Activated CD4-positive, alpha-beta T cell treated with anti-CD3 and anti-CD28 coated beads, Interleukin-2, amount 10 ng/mL, durations not matched to agents 7 days and 5 days (primary cell): ENCODE measurements at regions not wholly inside any gene's neighbourhood (a gene's known extent, or its start where the extent isn't known, plus 50 kb on each side); places are given as distances from the start of the nearest gene placed in this dataset.

Source experiments
- CTCF ChIA-PET: fragments of 350-600 bp; sonication (Branson Sonifier 250); formaldehyde crosslinking; loops from one replicate; lab custom pipeline; 2021; ENCODE audit warnings: antibody characterized with exemption; lab: Charles Lee
- POLR2A ChIA-PET: fragments of 350-600 bp; sonication (Branson Sonifier 250); formaldehyde crosslinking; loops from one replicate; lab custom pipeline; 2021; ENCODE audit warnings: antibody characterized with exemption; lab: Charles Lee
- DNase-seq: peaks from one replicate; pipeline ENCODE4 v3.0.0-alpha.2; 2020
- H3K27ac Mint-ChIP-seq: one replicate; pipeline ENCODE4 v1.8.0; 2021; ENCODE audit warnings: mild to moderate bottlenecking, moderate library complexity, mixed read lengths
- H3K27me3 Mint-ChIP-seq: one replicate; pipeline ENCODE4 v1.8.0; 2021; ENCODE audit warnings: mixed read lengths
- H3K36me3 Mint-ChIP-seq: one replicate; pipeline ENCODE4 v1.8.0; 2021; ENCODE audit warnings: low read depth, mixed read lengths
- H3K4me1 Mint-ChIP-seq: one replicate; pipeline ENCODE4 v1.8.0; 2021; ENCODE audit warnings: mixed read lengths
- H3K4me3 Mint-ChIP-seq: one replicate; pipeline ENCODE4 v1.8.0; 2021; ENCODE audit warnings: mild to moderate bottlenecking, moderate library complexity, mixed read lengths
- H3K9me3 Mint-ChIP-seq: one replicate; pipeline ENCODE4 v1.8.0; 2021; ENCODE audit warnings: mixed read lengths

DNA sequence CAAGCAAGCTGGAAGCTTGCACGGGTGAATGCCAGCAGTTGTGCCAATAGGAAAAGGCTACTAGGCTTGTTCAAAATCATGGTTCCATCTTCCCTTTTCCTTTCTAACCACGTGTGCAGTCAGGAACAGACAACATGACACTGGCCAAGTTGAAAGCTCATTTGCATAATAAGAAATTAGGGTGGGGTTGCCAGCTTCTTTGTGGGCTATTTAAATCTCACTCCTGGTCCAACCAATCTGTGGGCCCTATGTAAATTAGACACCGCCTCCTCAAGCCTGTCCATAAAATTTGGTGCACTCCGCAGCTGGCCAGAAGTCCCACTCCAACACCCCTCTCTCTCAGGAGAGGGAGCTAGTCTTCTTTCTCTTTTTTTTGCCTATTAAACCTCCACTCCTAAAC is 1948.4 kb upstream of the PIK3C3 start:
- H3K9me3 Mint-ChIP-seq: peaks cover 5% of the 10 kb centered on the region
- no peaks in the 10 kb centered on the region for H3K27me3 Mint-ChIP-seq
- POLR2A ChIA-PET: no interaction called here
- CTCF ChIA-PET: no interaction called here
- no peak for DNase-seq
- no peaks in the 10 kb centered on the region for H3K4me1 Mint-ChIP-seq
- H3K4me3 Mint-ChIP-seq: no peak overlapping the region
- H3K27ac Mint-ChIP-seq: no peak overlapping the region
- H3K36me3 Mint-ChIP-seq: no peaks in the 10 kb centered on the region

DNA sequence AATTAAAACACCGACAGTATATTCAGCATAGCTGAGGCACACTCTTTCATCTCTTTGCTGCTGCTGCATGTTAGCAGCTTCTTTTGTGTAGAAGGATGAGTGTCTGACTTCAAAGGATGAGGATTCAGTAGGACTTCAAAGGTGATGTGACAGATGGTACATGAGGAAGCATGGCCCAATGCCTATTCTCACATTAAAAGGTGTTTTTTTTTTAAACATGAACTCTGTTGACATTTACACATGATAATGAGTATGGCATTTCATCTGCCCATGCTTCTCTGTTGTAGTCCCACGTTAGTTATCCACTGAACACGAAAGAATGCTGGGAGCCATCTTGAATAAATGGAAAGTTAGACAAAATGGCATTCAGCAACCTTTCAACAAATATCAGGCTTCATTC is 1950.8 kb upstream of the PIK3C3 start:
- Mint-ChIP-seq H3K4me1 (no peaks in the 10 kb centered on the region), H3K27me3 (no peaks in the 10 kb centered on the region), H3K4me3 (no peak overlapping the region), H3K27ac (no peak overlapping the region), H3K36me3 (no peaks in the 10 kb centered on the region), H3K9me3 (peaks cover 5% of the 10 kb centered on the region)
- ChIA-PET CTCF (no interaction called here), POLR2A (no interaction called here)
- DNase-seq: no peak

DNA sequence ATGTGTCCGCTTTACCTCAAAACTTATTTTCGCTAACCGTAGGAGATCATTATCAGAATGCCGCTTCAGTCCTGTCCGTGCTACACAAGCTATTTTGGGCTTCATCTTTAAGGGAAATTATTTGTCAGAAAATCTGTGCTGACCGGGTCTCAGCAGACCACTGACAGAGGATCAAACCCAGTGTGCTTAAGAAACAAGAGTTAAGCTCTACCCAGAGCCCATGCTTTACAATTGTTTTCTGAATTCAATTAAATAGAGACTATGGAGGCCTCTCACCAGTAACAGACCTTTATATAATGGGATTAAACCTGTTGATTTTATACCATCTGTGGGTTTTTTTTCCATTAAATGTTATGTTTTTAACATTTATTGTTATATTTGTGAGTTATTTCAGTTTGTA is 1956.7 kb upstream of the PIK3C3 start:
- Mint-ChIP-seq H3K4me1 (no peaks in the 10 kb centered on the region), H3K27ac (no peak overlapping the region), H3K4me3 (no peak overlapping the region), H3K27me3 (no peaks in the 10 kb centered on the region), H3K9me3 (peaks cover under 1% of the 10 kb centered on the region), H3K36me3 (no peaks in the 10 kb centered on the region)
- ChIA-PET POLR2A (no interaction called here), CTCF (no interaction called here)
- no peak for DNase-seq

DNA sequence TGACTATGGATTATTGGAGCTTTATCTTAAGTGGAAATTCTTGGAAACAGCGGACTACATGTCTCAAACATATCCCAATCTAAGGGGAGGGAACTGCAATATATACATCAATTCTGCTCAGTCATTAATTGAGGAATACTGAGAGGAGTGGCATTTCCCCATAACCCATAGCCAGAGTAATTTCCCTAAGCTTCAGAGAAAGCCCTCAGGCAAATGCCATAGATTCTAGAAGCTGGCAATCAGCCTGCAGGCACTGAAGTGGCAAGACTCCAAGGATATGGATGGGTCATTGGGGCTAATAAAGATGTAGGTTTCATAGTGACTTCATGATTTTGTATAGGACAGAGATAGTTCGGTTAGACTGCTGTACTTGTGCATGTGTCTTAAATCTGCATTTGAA is 1960.5 kb upstream of the PIK3C3 start:
- CTCF ChIA-PET: no interaction called here
- POLR2A ChIA-PET: no interaction called here
- DNase-seq: no peak
- no peaks in the 10 kb centered on the region for H3K36me3 Mint-ChIP-seq
- no peaks in the 10 kb centered on the region for H3K9me3 Mint-ChIP-seq
- no peak overlapping the region for H3K27ac Mint-ChIP-seq
- H3K4me1 Mint-ChIP-seq: no peaks in the 10 kb centered on the region
- no peak overlapping the region for H3K4me3 Mint-ChIP-seq
- H3K27me3 Mint-ChIP-seq: no peaks in the 10 kb centered on the region

DNA sequence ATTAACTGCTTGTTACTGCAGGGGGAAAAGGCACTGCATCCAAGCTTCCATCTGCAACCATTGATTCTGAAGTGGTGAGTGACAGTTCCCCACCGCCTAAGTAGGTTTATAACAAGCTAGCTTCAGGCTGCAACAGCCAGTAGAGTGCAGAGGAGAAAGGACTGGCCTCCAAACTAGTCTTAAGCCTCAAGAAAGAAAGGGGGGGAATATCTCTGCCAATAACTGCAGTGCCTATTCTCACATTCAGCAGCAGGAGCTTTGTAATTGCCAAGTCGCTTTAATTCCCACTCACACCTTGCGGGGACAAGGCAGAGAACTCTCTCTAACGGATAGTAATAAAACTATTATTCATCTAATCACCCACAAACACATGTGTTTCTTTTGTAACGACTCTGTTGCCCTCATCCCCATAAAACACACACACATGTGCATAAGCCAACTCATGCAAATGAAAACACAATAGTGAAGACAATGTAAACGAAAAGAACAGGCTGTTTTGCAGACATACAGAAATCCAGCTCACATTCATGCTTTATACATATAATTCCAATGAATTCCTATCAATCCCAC is 1963.3 kb upstream of the PIK3C3 start:
- Mint-ChIP-seq H3K9me3 (no peaks in the 10 kb centered on the region), H3K4me3 (no peak overlapping the region), H3K27ac (no peak overlapping the region), H3K4me1 (no peaks in the 10 kb centered on the region), H3K36me3 (no peaks in the 10 kb centered on the region), H3K27me3 (no peaks in the 10 kb centered on the region)
- POLR2A ChIA-PET: no interaction called here
- CTCF ChIA-PET: no interaction called here
- no peak for DNase-seq

DNA sequence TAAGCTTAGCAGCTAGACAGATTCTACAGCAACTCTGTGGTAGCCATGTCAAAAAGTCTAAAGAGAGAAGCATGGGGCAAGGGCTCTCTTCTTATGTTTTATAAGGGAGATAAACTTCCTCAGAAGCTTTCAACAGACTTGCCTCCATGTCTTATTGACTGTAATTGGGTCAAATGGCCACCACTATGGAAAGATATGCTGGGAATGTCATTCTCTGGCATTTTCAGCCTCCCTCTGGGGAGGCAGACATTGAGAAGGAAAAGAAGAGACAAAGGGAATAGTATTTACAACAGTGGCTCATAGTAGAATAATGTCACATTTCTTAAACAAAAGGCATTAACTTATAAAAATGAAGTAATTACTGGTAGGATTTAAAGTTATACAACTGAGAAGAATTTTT is 1964.5 kb upstream of the PIK3C3 start:
- no peak for DNase-seq
- H3K4me3 Mint-ChIP-seq: no peak overlapping the region
- no peaks in the 10 kb centered on the region for H3K27me3 Mint-ChIP-seq
- H3K27ac Mint-ChIP-seq: no peak overlapping the region
- H3K4me1 Mint-ChIP-seq: no peaks in the 10 kb centered on the region
- no peaks in the 10 kb centered on the region for H3K36me3 Mint-ChIP-seq
- H3K9me3 Mint-ChIP-seq: no peaks in the 10 kb centered on the region
- ChIA-PET CTCF (no interaction called here), POLR2A (no interaction called here)

GRCh38 chr18:39976771-39977170 is 1978.3 kb upstream of the PIK3C3 start:
- Mint-ChIP-seq H3K9me3 (no peaks in the 10 kb centered on the region), H3K4me1 (no peaks in the 10 kb centered on the region), H3K36me3 (no peaks in the 10 kb centered on the region), H3K27ac (no peak overlapping the region), H3K27me3 (no peaks in the 10 kb centered on the region), H3K4me3 (no peak overlapping the region)
- POLR2A ChIA-PET: no interaction called here
- CTCF ChIA-PET: no interaction called here
- DNase-seq: no peak

GRCh38 chr18:39972521-39972920 is 1982.5 kb upstream of the PIK3C3 start:
- DNase-seq: no peak
- ChIA-PET POLR2A (no interaction called here), CTCF (no interaction called here)
- no peaks in the 10 kb centered on the region for H3K4me1 Mint-ChIP-seq
- no peaks in the 10 kb centered on the region for H3K27me3 Mint-ChIP-seq
- H3K27ac Mint-ChIP-seq: no peak overlapping the region
- H3K36me3 Mint-ChIP-seq: no peaks in the 10 kb centered on the region
- no peaks in the 10 kb centered on the region for H3K9me3 Mint-ChIP-seq
- no peak overlapping the region for H3K4me3 Mint-ChIP-seq

DNA sequence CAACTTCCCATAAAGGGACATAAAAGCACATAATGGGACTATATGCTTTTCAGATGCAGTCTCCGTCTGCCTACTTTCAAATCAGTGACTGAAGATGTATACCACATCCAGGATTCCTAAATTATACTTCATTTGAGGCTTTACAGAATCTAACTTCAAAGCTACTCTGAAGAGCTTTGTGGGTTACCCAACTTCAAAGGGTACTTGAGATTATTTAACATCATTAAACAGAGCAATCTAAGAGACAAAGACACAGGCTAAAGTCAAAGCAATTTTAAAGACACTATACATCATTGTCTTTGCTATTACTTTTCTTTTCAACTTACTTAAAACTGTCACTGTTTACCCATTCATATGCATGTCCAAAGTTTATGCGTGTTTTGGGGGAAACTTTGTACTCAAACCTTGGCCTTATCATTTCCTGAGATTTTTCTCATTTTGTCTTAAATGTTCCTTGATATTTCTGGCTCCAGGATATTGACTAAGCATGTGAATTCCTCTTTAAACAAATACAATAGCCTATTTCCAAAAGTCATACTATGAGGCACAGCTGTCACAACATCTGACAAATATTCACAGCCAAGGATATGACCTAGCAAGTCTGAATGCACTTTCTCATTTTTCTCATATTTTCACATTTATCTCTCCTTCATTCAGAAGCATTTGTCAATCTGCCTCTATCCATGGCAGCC is 1985.1 kb upstream of the PIK3C3 start:
- DNase-seq: no peak
- H3K4me1 Mint-ChIP-seq: no peaks in the 10 kb centered on the region
- H3K27ac Mint-ChIP-seq: no peak overlapping the region
- no peaks in the 10 kb centered on the region for H3K9me3 Mint-ChIP-seq
- no peaks in the 10 kb centered on the region for H3K36me3 Mint-ChIP-seq
- H3K4me3 Mint-ChIP-seq: no peak overlapping the region
- POLR2A ChIA-PET: no interaction called here
- H3K27me3 Mint-ChIP-seq: no peaks in the 10 kb centered on the region
- CTCF ChIA-PET: no interaction called here

DNA sequence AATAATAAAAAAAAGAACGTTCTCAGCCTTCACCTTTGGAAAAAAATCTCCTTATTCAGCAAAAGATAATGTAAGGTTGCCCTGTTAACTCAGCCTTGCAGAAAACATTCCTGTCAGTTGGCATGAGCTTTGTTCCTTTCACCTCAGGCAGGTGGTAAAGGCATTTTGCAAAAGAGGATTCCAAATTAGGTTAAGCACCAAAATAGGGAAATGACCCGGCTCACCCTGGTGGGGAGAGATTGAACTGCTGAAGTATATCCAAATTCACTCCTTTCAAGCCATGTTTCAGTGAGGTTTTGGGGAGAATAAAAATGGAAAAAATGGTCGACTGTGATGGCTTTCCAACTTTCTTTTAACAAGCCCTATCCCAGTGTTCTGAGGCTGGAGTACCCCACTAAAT is 1988.8 kb upstream of the PIK3C3 start:
- no peak overlapping the region for H3K4me3 Mint-ChIP-seq
- ChIA-PET POLR2A (no interaction called here), CTCF (no interaction called here)
- no peak overlapping the region for H3K27ac Mint-ChIP-seq
- H3K4me1 Mint-ChIP-seq: no peaks in the 10 kb centered on the region
- H3K36me3 Mint-ChIP-seq: no peaks in the 10 kb centered on the region
- no peaks in the 10 kb centered on the region for H3K27me3 Mint-ChIP-seq
- no peak for DNase-seq
- H3K9me3 Mint-ChIP-seq: peaks cover 1% of the 10 kb centered on the region

DNA sequence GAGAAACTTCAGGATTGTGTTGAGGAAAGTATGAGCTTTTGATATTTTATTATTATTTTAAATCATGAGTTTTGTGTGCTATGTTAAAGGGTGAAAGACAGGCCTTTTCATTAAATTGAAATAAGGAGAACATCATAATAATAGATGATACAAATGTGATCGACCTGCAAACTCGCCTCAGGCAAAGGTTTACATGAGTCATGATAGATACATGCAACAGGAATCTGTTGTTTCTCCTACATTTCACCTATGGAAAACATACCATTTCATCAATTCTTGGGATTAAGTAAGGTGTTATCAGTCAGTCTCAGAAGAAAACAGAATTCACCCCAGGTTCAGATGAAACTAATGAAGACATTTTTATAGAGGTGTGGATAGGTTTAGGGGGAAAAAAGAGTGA is 1992.5 kb upstream of the PIK3C3 start:
- POLR2A ChIA-PET: no interaction called here
- Mint-ChIP-seq H3K4me1 (no peaks in the 10 kb centered on the region), H3K4me3 (no peak overlapping the region), H3K36me3 (no peaks in the 10 kb centered on the region), H3K27ac (no peak overlapping the region), H3K27me3 (no peaks in the 10 kb centered on the region), H3K9me3 (peaks cover 6% of the 10 kb centered on the region)
- CTCF ChIA-PET: no interaction called here
- DNase-seq: no peak

- Mint-ChIP-seq H3K27me3 (no peaks in the 10 kb centered on the region), H3K9me3 (peaks cover 11% of the 10 kb centered on the region), H3K4me1 (no peaks in the 10 kb centered on the region), H3K4me3 (no peak overlapping the region), H3K27ac (no peak overlapping the region), H3K36me3 (no peaks in the 10 kb centered on the region)
- DNase-seq: no peak
- ChIA-PET CTCF (no interaction called here), POLR2A (no interaction called here)
These were observed 1994.5 kb upstream of the PIK3C3 start for GRCh38 chr18:39960550-39960949.

- ChIA-PET POLR2A (no interaction called here), CTCF (no interaction called here)
- H3K36me3 Mint-ChIP-seq: no peaks in the 10 kb centered on the region
- H3K4me1 Mint-ChIP-seq: no peaks in the 10 kb centered on the region
- no peak for DNase-seq
- H3K9me3 Mint-ChIP-seq: peaks cover 11% of the 10 kb centered on the region
- H3K27me3 Mint-ChIP-seq: no peaks in the 10 kb centered on the region
- H3K4me3 Mint-ChIP-seq: no peak overlapping the region
- H3K27ac Mint-ChIP-seq: no peak overlapping the region
These were observed 1995.2 kb upstream of the PIK3C3 start for GRCh38 chr18:39959839-39960238.

DNA sequence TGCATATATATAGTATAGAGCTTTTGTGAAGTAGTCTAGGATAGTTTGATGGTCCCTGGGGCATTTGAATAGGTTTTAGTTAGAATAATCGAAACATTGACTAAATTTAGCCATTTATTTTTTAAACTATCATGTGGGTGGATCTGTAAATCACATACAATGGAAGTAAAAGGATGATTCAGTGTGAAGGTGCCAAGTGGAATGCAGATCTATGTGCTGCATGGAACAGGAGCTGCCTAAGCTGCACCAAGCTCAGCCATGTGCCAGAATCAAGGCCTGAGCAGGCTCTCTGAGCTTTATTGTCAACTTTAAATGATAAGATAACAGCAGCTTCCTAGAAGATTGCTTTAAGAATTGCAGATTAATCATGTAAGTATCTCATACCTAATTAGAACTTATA is 1996.2 kb upstream of the PIK3C3 start:
- ChIA-PET CTCF (no interaction called here), POLR2A (no interaction called here)
- peaks cover 9% of the 10 kb centered on the region for H3K9me3 Mint-ChIP-seq
- H3K27ac Mint-ChIP-seq: no peak overlapping the region
- H3K36me3 Mint-ChIP-seq: no peaks in the 10 kb centered on the region
- H3K27me3 Mint-ChIP-seq: no peaks in the 10 kb centered on the region
- H3K4me1 Mint-ChIP-seq: no peaks in the 10 kb centered on the region
- no peak for DNase-seq
- H3K4me3 Mint-ChIP-seq: no peak overlapping the region
